Ovary (tissue), 7 donors: ENCODE measurements at regions not wholly inside any gene's neighbourhood (a gene's known extent, or its start where the extent isn't known, plus 50 kb on each side); places are given as distances from the start of the nearest gene placed in this dataset.

ENCODE experiments used
- DNase-seq, 5 donors: peaks; one replicate each; pipeline ENCODE4 v3.0.0-alpha.2; 2019 to 2020
- H3K27ac ChIP-seq, 2 donors: fragments of 200-600 bp; one replicate each; pipeline versions ENCODE4 v1.5.1 to v1.8.0; 2019 to 2022
- H3K27me3 ChIP-seq: fragments of 200-600 bp; one replicate; pipeline ENCODE4 v1.8.0; 2022
- H3K36me3 ChIP-seq: fragments of 200-600 bp; sonication (generic); one replicate; pipeline ENCODE4 v1.5.1; 2019
- H3K4me1 ChIP-seq: one replicate; pipeline ENCODE4 v1.8.1; 2013; ENCODE audit warnings: mild to moderate bottlenecking, moderate library complexity; ENCODE audit not compliant: insufficient read depth
- H3K4me3 ChIP-seq: fragments of 200-600 bp; sonication (generic); one replicate; pipeline ENCODE4 v1.5.1; 2017
- H3K9me3 ChIP-seq, 2 donors: fragments of 200-600 bp in 1 of 2; sonication (generic) in 1 of 2; one replicate each; pipeline versions ENCODE4 v1.5.1 to v1.8.1; 2013 to 2019; ENCODE audit warnings: mild to moderate bottlenecking in 1 of 2, moderate library complexity in 1 of 2
- EP300 ChIP-seq: sonication (generic); formaldehyde crosslinking; IDR thresholded peaks from one replicate; pipeline ENCODE4 v1.6.1; 2017; ENCODE audit warnings: antibody characterized with exemption
- POLR2A ChIP-seq: fragments of 450-650 bp; IDR thresholded peaks from one replicate; pipeline ENCODE4 v1.6.1; 2017; ENCODE audit warnings: antibody characterized with exemption, mild to moderate bottlenecking, moderate library complexity
- WGBS, 3 donors: extraction: QIAGEN DNeasy Blood & Tissue Kit in 1 of 3; methylation state at CpG; one replicate each; pipeline versions ENCODE4 v1.1.5 to v1.1.7; 2013 to 2017; 5-methylcytosine and 5-hydroxymethylcytosine counted together
- intact Hi-C, 4 donors: fragments of 100-400 bp; cut with DNase I; formaldehyde crosslinking; loops; one replicate each; pipeline versions ENCODE4 v1.11.0 to v1.15.1; 2022 to 2023
- TF ChIP-seq, protein P1 (sequence below), 3 donors: fragments of 450-650 bp in 2 of 3; fragments of 200-600 bp in 1 of 3; IDR thresholded peaks; one replicate each; pipeline versions ENCODE4 v1.5.1 to v1.8.0; 2016 to 2022; ENCODE audit warnings: antibody characterized with exemption in 3 of 3, mild to moderate bottlenecking in 1 of 3
- donor health status: DM: no; HTN: no; CAD: no; lungs with moderate emphysema.
- donor health status: DM: no; HTN: no; CAD: no.
- donor health status: Bipolar disorder and iron deficiency.
- donor health status: DM: no; HTN: no; CAD: no.
- donor health status: DM: yes; HTN: yes; CAD: no.

DNA sequence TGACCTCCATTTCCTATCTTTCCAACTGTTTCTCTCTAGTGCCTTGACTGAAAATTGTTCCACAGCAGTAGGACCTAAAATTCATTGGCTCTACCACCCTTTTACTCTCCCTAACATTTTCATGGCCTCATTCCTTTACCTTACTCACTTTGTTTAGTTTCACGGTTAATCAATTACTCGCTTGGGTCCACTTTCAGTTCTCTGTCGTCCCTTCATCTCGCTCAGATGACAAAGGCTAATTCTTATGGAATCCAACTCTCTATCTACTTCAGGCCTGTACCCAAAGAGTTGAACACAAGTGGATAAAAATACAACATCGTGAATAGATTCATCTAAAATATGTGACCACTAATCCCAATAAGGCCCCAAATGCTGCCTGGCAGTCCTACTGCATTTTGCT, 85.9 kb upstream of the ADO start:
- no peak overlapping the region for H3K4me3 ChIP-seq
- no peaks in the 10 kb centered on the region for H3K36me3 ChIP-seq
- H3K9me3 ChIP-seq, result no peaks in the 10 kb centered on the region
- no peaks in the 10 kb centered on the region for H3K4me1 ChIP-seq
- DNase-seq, result no peak
- intact Hi-C loops, result no loop called here
- WGBS, 3 donors, result 93 to 96% (median 95%) methylated on average over 5 of the region's 5 CpGs
- no peak overlapping the region for H3K27ac ChIP-seq
- no peaks in the 10 kb centered on the region for H3K27me3 ChIP-seq
- TF ChIP-seq, protein P1, sequence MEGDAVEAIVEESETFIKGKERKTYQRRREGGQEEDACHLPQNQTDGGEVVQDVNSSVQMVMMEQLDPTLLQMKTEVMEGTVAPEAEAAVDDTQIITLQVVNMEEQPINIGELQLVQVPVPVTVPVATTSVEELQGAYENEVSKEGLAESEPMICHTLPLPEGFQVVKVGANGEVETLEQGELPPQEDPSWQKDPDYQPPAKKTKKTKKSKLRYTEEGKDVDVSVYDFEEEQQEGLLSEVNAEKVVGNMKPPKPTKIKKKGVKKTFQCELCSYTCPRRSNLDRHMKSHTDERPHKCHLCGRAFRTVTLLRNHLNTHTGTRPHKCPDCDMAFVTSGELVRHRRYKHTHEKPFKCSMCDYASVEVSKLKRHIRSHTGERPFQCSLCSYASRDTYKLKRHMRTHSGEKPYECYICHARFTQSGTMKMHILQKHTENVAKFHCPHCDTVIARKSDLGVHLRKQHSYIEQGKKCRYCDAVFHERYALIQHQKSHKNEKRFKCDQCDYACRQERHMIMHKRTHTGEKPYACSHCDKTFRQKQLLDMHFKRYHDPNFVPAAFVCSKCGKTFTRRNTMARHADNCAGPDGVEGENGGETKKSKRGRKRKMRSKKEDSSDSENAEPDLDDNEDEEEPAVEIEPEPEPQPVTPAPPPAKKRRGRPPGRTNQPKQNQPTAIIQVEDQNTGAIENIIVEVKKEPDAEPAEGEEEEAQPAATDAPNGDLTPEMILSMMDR (IDR thresholded peaks at IDR 0.05), result no peak
- TF ChIP-seq EP300 (no peak), POLR2A (no peak)

DNA sequence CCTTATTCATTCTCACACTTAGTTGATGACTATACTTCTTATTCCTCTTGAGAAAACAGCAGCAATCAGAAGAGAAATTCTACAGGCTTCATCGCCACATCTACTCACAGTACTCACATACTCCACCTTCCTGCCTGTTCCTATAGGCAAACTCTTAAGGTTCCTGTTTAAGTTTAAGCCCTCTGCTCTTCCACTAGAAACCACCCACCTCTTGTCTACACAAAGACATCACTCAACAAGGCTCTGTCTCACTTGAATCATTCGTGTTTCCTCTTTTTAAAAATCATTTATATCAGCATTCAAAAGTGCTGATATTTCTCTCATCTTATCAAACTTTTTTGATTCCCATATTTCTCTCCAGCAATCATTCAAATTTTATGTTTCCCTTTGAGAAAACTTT, 85.5 kb upstream of the ADO start:
- 78 to 84% (median 84%) methylated on average over 2 of the region's 2 CpGs for WGBS, 3 donors
- Histone ChIP-seq H3K36me3 (no peaks in the 10 kb centered on the region), H3K27me3 (no peaks in the 10 kb centered on the region), H3K4me1 (no peaks in the 10 kb centered on the region), H3K27ac (no peak overlapping the region), H3K9me3 (no peaks in the 10 kb centered on the region), H3K4me3 (no peak overlapping the region)
- intact Hi-C loops, result no loop called here
- no peak for DNase-seq
- TF ChIP-seq POLR2A (no peak), EP300 (no peak)
- TF ChIP-seq, protein P1 (IDR thresholded peaks at IDR 0.05), result no peak

DNA sequence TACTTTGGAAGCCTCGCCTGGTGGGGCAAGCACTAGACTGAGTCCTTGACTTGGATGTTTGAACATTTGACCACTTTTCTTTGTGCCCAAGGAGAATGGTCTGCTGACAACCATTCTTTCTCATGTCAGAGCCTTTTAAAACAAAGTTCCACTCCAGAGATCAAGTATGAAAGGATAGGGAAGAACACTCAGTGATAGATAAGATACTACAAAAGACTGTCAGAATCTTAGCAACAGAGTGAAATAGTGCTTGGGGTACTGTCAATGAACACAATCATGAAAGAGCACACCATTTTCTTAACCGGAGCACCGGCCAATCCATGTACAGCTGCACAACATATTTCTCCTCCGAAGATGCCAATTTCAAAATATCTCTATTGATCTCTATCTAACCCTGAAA, 82.8 kb upstream of the ADO start:
- H3K27me3 ChIP-seq, result no peaks in the 10 kb centered on the region
- 90 to 94% (median 92%) methylated on average over 4 of the region's 4 CpGs for WGBS, 3 donors
- DNase-seq, result no peak
- H3K4me1 ChIP-seq, result no peaks in the 10 kb centered on the region
- H3K4me3 ChIP-seq, result no peak overlapping the region
- no peak overlapping the region for H3K27ac ChIP-seq
- H3K36me3 ChIP-seq, result no peaks in the 10 kb centered on the region
- intact Hi-C loops, result no loop called here
- TF ChIP-seq POLR2A (no peak), EP300 (no peak)
- TF ChIP-seq, protein P1 (IDR thresholded peaks at IDR 0.05), result no peak
- no peaks in the 10 kb centered on the region for H3K9me3 ChIP-seq

DNA sequence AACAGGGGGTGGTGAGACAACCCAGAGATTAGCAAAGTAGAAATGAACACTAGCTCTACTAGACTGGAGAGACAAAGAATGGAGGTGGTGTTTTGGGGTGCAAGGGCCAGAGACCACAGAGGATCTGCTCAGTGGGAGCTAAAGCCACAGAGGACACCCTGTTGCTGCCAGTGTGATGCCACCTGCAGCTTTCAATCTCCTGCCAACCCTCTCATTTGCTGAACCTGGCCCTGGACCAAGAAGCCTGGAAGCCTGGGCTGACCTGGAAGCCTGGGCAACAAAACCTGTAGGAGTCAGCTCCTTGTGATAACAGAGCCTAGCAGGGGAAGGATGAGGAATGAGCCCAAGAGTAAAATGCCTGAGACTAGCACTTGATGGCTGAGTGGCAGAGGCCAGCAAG, 81.1 kb upstream of the ADO start:
- Histone ChIP-seq H3K27ac (no peak overlapping the region), H3K9me3 (no peaks in the 10 kb centered on the region), H3K4me1 (no peaks in the 10 kb centered on the region), H3K4me3 (no peak overlapping the region), H3K36me3 (no peaks in the 10 kb centered on the region), H3K27me3 (no peaks in the 10 kb centered on the region)
- no peak for DNase-seq
- intact Hi-C loops, result no loop called here
- no peak for TF ChIP-seq POLR2A

DNA sequence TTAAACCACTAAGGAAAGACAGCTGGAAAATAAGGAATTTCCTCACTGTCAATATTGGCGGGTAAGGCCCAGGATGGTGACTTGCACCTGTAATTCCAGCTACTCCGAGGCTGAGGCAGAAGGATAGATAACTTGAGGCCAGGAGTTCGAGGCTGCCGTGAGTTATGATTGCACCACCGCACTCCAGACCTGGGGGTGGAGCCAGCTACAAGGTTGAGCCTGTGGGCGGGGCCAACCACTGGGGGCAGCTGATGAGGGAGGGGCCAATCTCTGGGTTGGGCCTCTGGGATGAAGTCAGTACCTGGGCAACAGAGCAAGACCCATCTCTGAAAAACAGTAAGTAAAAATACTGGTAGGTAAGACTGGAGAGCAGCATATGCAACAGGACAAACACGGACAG, 80.1 kb upstream of the ADO start:
- Histone ChIP-seq H3K36me3 (no peaks in the 10 kb centered on the region), H3K27ac (no peak overlapping the region), H3K4me3 (no peak overlapping the region), H3K27me3 (no peaks in the 10 kb centered on the region), H3K9me3 (no peaks in the 10 kb centered on the region), H3K4me1 (no peaks in the 10 kb centered on the region)
- no peak for DNase-seq
- intact Hi-C loops, result loop anchor here in 1 of 4 donors (2.0 kb wide), 1 partner anchor 78 kb away; no protein-coding TSS in a partner anchor
- TF ChIP-seq EP300 (no peak), POLR2A (no peak)
- TF ChIP-seq, protein P1 (IDR thresholded peaks at IDR 0.05), result no peak
- WGBS, 3 donors, result 79 to 81% (median 80%) methylated on average over 7 of the region's 7 CpGs
